ENCODE measurements at regions not wholly inside any gene's neighbourhood (a gene's known extent, or its start where the extent isn't known, plus 50 kb on each side); places are given as distances from the start of the nearest gene placed in this dataset.
"Not testable (repeated sequence)": the region's sequence is repeated elsewhere in the genome, so short reads cannot be mapped to it uniquely, and the experiment has no call there.

GRCh38 chr18:51330739-51331138 lies 133.3 kb upstream of the MEX3C start:
- no peak for DNase-seq (ENCODE audit: low spot score)

GRCh38 chr18:51337406-51337805 lies 139.9 kb upstream of the MEX3C start:
- no peak for DNase-seq (ENCODE audit: low spot score)

DNA sequence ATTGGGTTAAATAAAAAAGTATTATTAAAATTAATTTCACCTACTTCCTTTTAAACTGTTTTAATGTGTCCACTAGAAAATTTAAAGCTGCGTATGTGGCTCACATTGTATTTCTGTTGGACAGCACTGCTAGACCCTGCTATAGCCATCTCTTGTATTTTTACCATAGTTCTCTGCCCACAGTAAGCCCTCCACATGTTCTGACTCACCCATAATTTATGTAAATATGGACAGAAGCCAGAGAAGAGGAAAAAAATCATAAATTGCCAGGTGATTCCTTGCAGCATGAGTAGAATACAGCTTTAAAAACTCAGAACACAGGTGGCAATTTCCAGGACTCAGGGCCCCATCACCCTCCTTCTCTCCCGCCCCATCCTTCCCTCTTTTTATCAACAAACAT lies 142.4 kb upstream of the MEX3C start:
- DNase-seq (ENCODE audit: low spot score) = no peak

GRCh38 chr18:51340332-51340731 lies 142.9 kb upstream of the MEX3C start:
- DNase-seq (ENCODE audit: low spot score) = no peak

GRCh38 chr18:51342815-51343214 lies 145.3 kb upstream of the MEX3C start:
- no peak for DNase-seq (ENCODE audit: low spot score)

DNA sequence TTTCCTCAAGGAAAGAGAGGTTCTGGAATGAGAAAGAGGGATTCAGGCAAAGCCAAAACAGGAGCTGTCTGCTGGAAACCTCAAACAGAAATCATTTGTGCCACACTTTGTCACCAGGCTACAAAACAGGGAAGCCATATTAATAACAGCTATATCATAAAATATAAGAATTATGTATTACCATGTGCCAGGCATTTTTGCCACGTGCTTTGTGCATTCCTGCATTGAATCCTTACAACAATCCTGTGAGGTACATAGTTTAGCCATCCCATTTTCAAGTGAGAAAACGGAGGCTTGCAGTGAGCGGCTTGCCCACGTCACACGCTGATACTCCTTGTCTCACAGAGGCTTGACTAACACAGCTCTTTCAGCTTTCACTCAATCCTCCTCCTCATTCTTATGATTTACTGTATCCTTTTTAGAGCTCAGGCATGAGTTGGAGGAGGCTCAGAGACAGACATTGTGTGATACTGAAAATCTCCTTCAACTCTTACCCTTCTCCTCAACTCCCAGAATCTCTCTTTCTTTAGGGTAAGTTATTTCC lies 148.4 kb upstream of the MEX3C start:
- DNase-seq (ENCODE audit: low spot score) = no peak

DNA sequence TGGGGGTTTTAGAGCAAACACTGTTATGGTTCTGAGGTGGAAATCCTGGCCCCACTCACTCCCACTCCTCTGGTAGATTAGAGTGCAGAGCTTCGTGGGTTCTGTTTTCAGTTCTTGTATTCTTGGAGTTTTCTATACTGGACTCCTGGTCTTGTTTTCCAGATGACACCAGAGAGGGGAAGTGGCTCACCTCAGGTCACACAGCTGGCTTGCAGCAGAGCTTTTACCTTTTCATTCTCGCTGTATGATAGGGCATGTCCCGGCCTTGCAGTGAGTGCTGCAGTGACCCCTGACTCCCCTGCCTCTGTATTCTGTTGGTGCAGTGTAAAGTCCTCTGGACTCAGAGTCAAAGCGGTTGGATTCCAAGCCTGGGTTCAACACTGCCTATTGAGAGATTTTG lies 148.9 kb upstream of the MEX3C start:
- DNase-seq (ENCODE audit: low spot score) = no peak

GRCh38 chr18:51350081-51350480 lies 152.6 kb upstream of the MEX3C start:
- no peak for DNase-seq (ENCODE audit: low spot score)

- DNase-seq (ENCODE audit: low spot score) = no peak
Measured at GRCh38 chr18:51355841-51356240, 158.4 kb upstream of the MEX3C start.

GRCh38 chr18:51360301-51360700 lies 162.8 kb upstream of the MEX3C start:
- DNase-seq (ENCODE audit: low spot score) = not testable (repeated sequence)

DNA sequence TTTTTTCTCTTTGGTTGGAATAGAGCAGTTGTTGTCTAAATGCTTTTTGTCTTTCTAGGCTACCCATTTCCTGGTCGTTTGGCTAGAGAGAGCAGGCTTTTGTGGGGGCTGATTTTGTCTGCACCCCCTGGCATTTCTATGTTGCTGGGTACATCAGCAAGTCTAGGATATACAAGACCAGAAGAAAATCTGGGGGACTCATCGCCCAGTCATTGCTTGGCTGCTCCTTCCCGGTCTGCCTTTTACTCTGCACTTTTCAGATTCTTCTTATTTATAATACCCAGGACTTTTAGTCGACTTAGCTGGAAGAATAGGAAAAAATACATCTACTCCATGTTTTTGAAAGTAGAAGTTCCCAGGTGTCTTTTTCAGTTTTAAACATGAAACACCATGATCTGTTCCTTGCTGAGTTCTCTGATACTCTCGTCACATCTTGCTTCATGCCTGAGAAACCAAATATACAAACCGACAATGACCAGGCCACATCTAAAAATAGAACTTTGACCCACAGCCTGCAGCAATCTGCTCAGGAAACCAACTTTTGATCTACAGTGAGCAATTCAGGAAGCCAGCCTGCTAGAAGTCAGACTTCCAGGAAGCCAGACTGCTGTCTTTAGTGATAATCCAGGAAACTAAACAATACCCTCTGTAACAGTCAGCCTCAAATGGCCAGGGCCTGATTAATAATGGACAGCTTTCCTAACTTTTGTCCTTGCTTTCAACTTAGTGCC lies 163.8 kb upstream of the MEX3C start:
- no peak for DNase-seq (ENCODE audit: low spot score)

- no peak for DNase-seq (ENCODE audit: low spot score)
Measured at GRCh38 chr18:51363384-51363783, 165.9 kb upstream of the MEX3C start.

- DNase-seq (ENCODE audit: low spot score) = no peak
Measured at GRCh38 chr18:51370996-51371395, 173.5 kb upstream of the MEX3C start.

GRCh38 chr18:51371929-51372328 lies 174.4 kb upstream of the MEX3C start:
- DNase-seq (ENCODE audit: low spot score) = no peak

GRCh38 chr18:51382081-51382480 lies 184.6 kb upstream of the MEX3C start:
- no peak for DNase-seq (ENCODE audit: low spot score)

- no peak for DNase-seq (ENCODE audit: low spot score)
Measured at GRCh38 chr18:51383116-51383515, 185.6 kb upstream of the MEX3C start.

DNA sequence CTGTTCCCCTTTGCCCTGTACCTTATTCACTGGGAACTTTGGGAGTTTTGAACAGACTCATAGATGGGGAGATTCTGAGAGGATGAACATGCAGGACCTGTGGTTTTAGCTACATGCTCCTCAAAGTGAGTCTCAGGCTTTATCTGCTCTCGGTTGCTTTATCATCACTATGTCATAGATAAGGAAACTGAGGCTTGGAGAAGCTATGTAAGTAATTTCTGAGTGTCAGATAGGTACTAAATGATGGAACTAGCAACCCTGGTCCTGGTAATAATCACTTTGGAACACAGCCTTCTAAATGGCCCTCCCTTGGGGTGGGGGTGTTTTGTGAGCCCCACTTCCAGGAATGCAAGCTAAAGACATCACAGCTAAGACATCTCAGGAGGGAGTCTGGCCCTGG lies 186.2 kb upstream of the MEX3C start:
- no peak for DNase-seq (ENCODE audit: low spot score)

DNA sequence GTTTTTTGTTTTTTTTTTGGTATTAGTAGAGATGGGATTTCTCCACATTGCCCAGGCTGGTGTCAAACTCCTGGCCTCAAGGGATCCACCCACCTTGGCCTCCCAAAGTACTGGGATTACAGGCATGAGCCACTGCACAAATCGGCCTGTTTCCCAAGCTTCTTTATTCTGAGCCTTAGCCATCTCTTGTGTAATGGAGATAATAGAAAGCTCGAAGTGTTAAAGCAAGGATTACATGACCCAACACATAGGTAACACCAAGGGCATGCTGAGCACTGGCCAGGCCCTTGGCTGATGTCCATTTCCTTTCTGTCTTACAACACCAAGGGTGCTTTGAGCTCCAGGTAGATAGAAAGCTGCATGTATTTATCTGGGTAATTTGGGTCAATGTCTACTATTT lies 187.8 kb upstream of the MEX3C start:
- no peak for DNase-seq (ENCODE audit: low spot score)

DNA sequence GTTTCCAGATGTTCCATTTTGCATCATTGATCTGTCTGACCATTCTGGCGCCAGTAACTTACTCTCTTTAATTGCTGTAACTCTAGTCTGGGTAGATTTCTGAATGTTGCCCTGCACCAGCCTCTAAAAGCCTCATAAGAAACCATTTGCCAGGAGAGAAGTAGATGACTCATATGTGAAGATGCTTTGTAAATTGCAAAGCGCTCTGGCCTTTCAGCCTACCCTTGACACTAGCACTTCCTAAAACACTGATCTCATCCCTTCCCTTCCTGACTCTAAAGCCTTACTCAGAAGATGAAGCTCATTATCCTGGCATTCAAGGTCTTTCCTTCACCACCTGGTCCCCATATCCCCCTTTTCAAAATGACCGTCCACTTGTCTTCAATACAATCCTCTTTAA lies 193.2 kb upstream of the MEX3C start:
- DNase-seq (ENCODE audit: low spot score) = no peak

GRCh38 chr18:51391215-51391614 lies 193.7 kb upstream of the MEX3C start:
- DNase-seq (ENCODE audit: low spot score) = no peak

DNA sequence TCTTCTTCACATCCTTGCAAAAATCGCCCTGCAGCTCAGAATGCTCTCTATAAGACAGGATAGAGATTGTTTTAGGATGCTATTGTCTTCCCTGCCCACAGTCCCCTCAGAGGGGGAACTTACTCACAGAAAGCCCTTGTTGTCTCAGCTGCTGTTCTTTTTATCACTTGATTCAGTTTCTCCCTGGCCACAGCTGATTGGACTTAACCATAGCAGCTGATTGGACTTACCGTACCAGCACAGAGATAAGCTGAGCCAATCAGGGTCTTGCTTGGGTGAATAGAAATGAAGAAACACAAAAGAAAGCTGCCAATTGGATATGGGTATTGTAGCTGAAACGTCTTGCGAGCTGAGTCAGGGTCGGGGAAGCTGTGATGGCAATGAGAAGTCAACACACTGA lies 194.2 kb upstream of the MEX3C start:
- no peak for DNase-seq (ENCODE audit: low spot score)

- no peak for DNase-seq (ENCODE audit: low spot score)
Measured at GRCh38 chr18:51397347-51397962, 200.0 kb upstream of the MEX3C start.

- no peak for DNase-seq (ENCODE audit: low spot score)
Measured at GRCh38 chr18:51398104-51398503, 200.6 kb upstream of the MEX3C start.
